Spleen (tissue), 11 donors: ENCODE measurements at regions not wholly inside any gene's neighbourhood (a gene's known extent, or its start where the extent isn't known, plus 50 kb on each side); places are given as distances from the start of the nearest gene placed in this dataset.

ENCODE experiments used
- DNase-seq: peaks from one replicate; pipeline ENCODE4 v3.0.0-alpha.2; 2020
- H3K27ac ChIP-seq, 8 donors: fragments of 200-600 bp; sonication (generic) in 7 of 8; 1 replicate in 4 of 8; 2 replicates in 4 of 8; pipeline versions ENCODE4 v1.5.0 to v1.8.0; 2016 to 2021; ENCODE audit warnings: inconsistent platforms in 4 of 8, mild to moderate bottlenecking in 4 of 8, moderate library complexity in 1 of 8
- H3K27me3 ChIP-seq, 7 donors: fragments of 200-600 bp; sonication (generic) in 6 of 7; replicated peaks in 1 of 7; 1 replicate in 4 of 7; 2 replicates in 3 of 7; pipeline versions ENCODE4 v1.5.0 to v1.8.0; 2016 to 2021; ENCODE audit warnings: inconsistent platforms in 3 of 7, mild to moderate bottlenecking in 1 of 7
- H3K36me3 ChIP-seq, 6 donors: fragments of 200-600 bp; sonication (generic) in 5 of 6; 1 replicate in 4 of 6; 2 replicates in 2 of 6; pipeline versions ENCODE4 v1.5.0 to v1.8.0; 2016 to 2021; ENCODE audit warnings: inconsistent platforms in 2 of 6
- H3K4me1 ChIP-seq, 6 donors: fragments of 200-600 bp; sonication (generic) in 5 of 6; 1 replicate in 3 of 6; 2 replicates in 3 of 6; pipeline versions ENCODE4 v1.5.0 to v1.8.0; 2016 to 2021; ENCODE audit warnings: inconsistent platforms in 3 of 6
- H3K4me3 ChIP-seq, 8 donors: fragments of 200-600 bp; sonication (generic) in 7 of 8; 1 replicate in 4 of 8; 2 replicates in 4 of 8; pipeline versions ENCODE4 v1.5.0 to v1.8.0; 2016 to 2021; ENCODE audit warnings: inconsistent platforms in 4 of 8, mild to moderate bottlenecking in 4 of 8, moderate library complexity in 2 of 8
- H3K9me3 ChIP-seq, 8 donors: fragments of 200-600 bp; sonication (generic) in 7 of 8; 1 replicate in 4 of 8; 2 replicates in 4 of 8; pipeline versions ENCODE4 v1.5.0 to v1.8.0; 2016 to 2021; ENCODE audit warnings: inconsistent platforms in 4 of 8
- CTCF ChIP-seq, 11 experiments: fragments of 200-600 bp in 7 of 11; fragments of 450-650 bp in 4 of 11; sonication (generic) in 4 of 11; IDR thresholded peaks in 8 of 11; conservative IDR thresholded peaks in 3 of 11; 1 replicate in 7 of 11; 2 replicates in 4 of 11; pipeline versions ENCODE4 v1.4.0 to v1.8.0; 2016 to 2021; ENCODE audit warnings: antibody characterized with exemption in 11 of 11, inconsistent platforms in 4 of 11, mild to moderate bottlenecking in 1 of 11
- POLR2A ChIP-seq, 3 donors: fragments of 450-650 bp; IDR thresholded peaks; one replicate each; pipeline ENCODE4 v1.5.1; 2017; ENCODE audit warnings: antibody characterized with exemption in 3 of 3, mild to moderate bottlenecking in 1 of 3
- POLR2AphosphoS5 ChIP-seq, 3 donors: sonication (generic); formaldehyde crosslinking; IDR thresholded peaks; one replicate each; pipeline ENCODE4 v1.5.1; 2017; ENCODE audit warnings: antibody characterized with exemption in 3 of 3
- WGBS, 5 donors: extraction: QIAGEN DNeasy Blood & Tissue Kit in 3 of 5; methylation state at CpG; one replicate each; pipeline versions ENCODE4 v1.1.5 to v1.1.7; 2013 to 2018; 5-methylcytosine and 5-hydroxymethylcytosine counted together
- intact Hi-C: fragments of 100-400 bp; cut with DNase I; formaldehyde crosslinking; loops from one replicate; pipeline ENCODE4 v1.15.0; 2023; ENCODE audit warnings: low total_unique reads
- donor health status: healthy with polysubstance abuse.
- donor health status: DM: no; HTN: no; CAD: no; lungs with moderate emphysema.
- donor health status: DM: no; HTN: no; CAD: no.
- donor health status: Bipolar disorder and iron deficiency.
- donor health status: healthy.
- donor health status: DM: no; HTN: no; CAD: no.
- donor health status: DM: yes; HTN: yes; CAD: no.

DNA sequence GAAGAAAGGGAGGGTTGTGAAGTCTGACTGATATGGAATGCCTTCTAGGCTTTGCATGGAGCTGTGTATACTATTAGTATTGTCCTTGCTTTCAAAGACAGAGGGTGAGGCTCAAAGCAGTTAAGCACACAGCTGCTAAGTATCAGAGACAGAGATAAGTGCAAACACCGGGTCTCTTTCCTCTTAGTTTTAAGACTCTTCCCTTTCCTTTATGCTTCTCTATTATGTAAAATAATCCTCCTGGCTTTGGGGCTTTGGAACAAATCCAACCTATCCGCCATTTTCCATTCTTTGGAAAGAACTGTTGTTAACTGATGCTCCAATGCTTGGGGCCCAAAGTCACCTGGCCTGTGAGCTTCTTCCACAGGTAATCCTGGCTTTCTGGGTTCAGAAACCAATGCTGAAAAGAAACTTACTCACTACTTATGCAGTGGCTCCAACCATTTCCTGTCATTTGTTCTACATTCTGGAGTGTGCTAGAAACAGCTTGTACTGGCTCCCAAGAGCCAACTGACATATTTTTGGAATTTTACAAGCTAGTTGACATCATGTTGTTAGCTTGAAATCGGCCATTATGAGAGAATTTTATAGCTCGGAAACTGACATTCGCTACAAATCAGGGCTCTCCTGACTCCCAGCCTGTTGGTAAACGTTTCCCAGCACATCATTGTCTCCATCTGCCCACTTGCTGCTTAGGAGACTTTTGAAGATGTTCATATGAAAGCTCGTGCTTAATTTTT lies 67.5 kb downstream of the DNTTIP2 start:
- H3K27ac ChIP-seq: peak overlapping the region in 5 of 8 donors; percentile 8 to 45 (median 36)
- 60 to 81% (median 78%) methylated on average over 7 of the region's 7 CpGs for WGBS, 5 donors
- peaks cover 0 to 11% (median 7%) of the 10 kb centered on the region in 8 donors for H3K9me3 ChIP-seq
- H3K4me1 ChIP-seq: peaks cover 0 to 30% (median 16%) of the 10 kb centered on the region in 6 donors
- H3K4me3 ChIP-seq: no peak overlapping the region
- intact Hi-C loops: loop anchor here (2.0 kb wide), 1 partner anchor 181 kb away; no protein-coding TSS in a partner anchor
- TF ChIP-seq POLR2A (IDR thresholded peaks at IDR 0.05) (no peak), POLR2AphosphoS5 (IDR thresholded peaks at IDR 0.05) (no peak), CTCF (IDR thresholded peaks at IDR 0.05 in 8 of 11, conservative IDR thresholded peaks at IDR 0.05 in 3 of 11) (no peak)
- H3K27me3 ChIP-seq: no peaks in the 10 kb centered on the region
- no peaks in the 10 kb centered on the region for H3K36me3 ChIP-seq
- no peak for DNase-seq

GRCh38 chr1:93810316-93810715 lies 68.7 kb downstream of the DNTTIP2 start:
- H3K36me3 ChIP-seq: no peaks in the 10 kb centered on the region
- no peak for DNase-seq
- TF ChIP-seq CTCF (IDR thresholded peaks at IDR 0.05 in 8 of 11, conservative IDR thresholded peaks at IDR 0.05 in 3 of 11) (no peak), POLR2AphosphoS5 (IDR thresholded peaks at IDR 0.05) (no peak), POLR2A (IDR thresholded peaks at IDR 0.05) (no peak)
- no peak overlapping the region for H3K27ac ChIP-seq
- H3K4me1 ChIP-seq: peaks cover 0 to 18% (median 9%) of the 10 kb centered on the region in 6 donors
- H3K4me3 ChIP-seq: no peak overlapping the region
- H3K27me3 ChIP-seq: no peaks in the 10 kb centered on the region
- H3K9me3 ChIP-seq: peaks cover 0 to 11% (median 7%) of the 10 kb centered on the region in 8 donors
- intact Hi-C loops: loop anchor here (2.0 kb wide), 1 partner anchor 180 kb away; no protein-coding TSS in a partner anchor
- WGBS, 5 donors: 77 to 93% (median 84%) methylated on average over 3 of the region's 3 CpGs

DNA sequence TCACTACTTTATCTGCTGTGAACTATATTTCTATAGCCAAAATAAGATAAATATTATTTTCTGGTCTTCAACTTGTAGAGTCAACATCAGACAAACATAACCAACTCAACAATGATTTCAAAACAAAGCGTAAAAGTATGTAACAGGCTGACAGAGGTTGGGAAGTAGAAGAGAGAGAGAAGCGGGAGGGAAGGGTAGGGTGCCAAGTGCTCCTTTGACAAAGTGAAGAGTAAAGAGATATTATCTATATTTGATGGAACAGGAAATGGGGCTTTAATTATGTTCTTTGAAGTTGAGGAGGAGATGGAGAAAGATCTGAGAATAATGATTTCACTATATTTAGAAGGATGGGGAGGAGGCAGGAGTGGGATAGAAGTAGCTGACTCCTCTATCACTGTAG lies 70.1 kb downstream of the DNTTIP2 start:
- intact Hi-C loops: no loop called here
- Histone ChIP-seq H3K4me3 (no peak overlapping the region), H3K27ac (no peak overlapping the region), H3K9me3 (peaks cover 0 to 11% (median 7%) of the 10 kb centered on the region in 8 donors), H3K36me3 (no peaks in the 10 kb centered on the region), H3K27me3 (no peaks in the 10 kb centered on the region), H3K4me1 (peaks cover 0 to 16% (median 3%) of the 10 kb centered on the region in 6 donors)
- WGBS, 5 donors: 62 to 93% (median 91%) methylated on average over 2 of the region's 2 CpGs
- TF ChIP-seq CTCF (IDR thresholded peaks at IDR 0.05 in 8 of 11, conservative IDR thresholded peaks at IDR 0.05 in 3 of 11) (no peak), POLR2A (IDR thresholded peaks at IDR 0.05) (no peak), POLR2AphosphoS5 (IDR thresholded peaks at IDR 0.05) (no peak)
- no peak for DNase-seq

DNA sequence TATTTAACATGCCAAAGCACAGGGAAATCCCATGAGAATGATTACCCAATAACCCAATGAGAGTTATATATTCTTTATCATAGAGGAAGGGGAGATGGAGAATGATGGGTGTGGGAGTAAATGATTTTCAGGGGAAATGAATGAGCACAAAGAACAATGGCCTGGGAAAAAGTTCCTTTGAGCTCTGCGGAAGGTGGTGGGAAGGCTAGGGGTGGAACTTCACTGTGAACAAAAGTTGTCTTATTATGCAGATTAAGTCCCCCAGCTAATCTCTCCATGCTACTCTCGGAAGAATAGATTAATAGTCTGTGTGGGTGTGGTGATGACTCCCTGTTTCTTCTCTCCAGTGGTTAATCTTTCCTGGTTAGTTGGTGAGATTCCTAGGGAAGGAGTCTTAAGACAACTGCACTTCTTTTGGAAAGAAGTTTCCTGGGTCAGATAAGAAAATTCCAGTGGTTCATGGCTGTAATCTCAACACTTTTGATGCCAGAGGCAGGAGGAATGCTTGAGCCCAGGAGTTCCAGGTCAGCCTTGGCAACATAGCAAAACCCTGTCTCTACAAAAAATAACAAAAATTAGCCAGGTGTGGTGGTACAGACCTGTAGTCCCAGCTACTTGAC lies 71.6 kb downstream of the DNTTIP2 start:
- TF ChIP-seq POLR2AphosphoS5 (IDR thresholded peaks at IDR 0.05) (no peak), POLR2A (IDR thresholded peaks at IDR 0.05) (no peak), CTCF (IDR thresholded peaks at IDR 0.05 in 8 of 11, conservative IDR thresholded peaks at IDR 0.05 in 3 of 11) (no peak)
- 89 to 100% (median 95%) methylated on average over 2 of the region's 2 CpGs for WGBS, 5 donors
- DNase-seq: no peak
- Histone ChIP-seq H3K4me3 (no peak overlapping the region), H3K27me3 (no peaks in the 10 kb centered on the region), H3K4me1 (peaks cover 0 to 15% (median 4%) of the 10 kb centered on the region in 6 donors), H3K36me3 (no peaks in the 10 kb centered on the region), H3K27ac (no peak overlapping the region), H3K9me3 (peaks cover 0 to 11% (median 7%) of the 10 kb centered on the region in 8 donors)
- intact Hi-C loops: no loop called here
